SU-DHL-6 (cell line): ENCODE measurements at regions not wholly inside any gene's neighbourhood (a gene's known extent, or its start where the extent isn't known, plus 50 kb on each side); places are given as distances from the start of the nearest gene placed in this dataset.

Experiments
- H2AFZ ChIP-seq: fragments of 200-600 bp; sonication (generic); 2 replicates; pipeline ENCODE4 v1.6.1; 2014; ENCODE audit warnings: low read depth, mild to moderate bottlenecking, moderate library complexity, mixed read lengths, antibody characterized with exemption, low read length; ENCODE audit not compliant: severe bottlenecking
- H3F3A ChIP-seq: fragments of 200-600 bp; shearing (Covaris generic); 2 replicates; pipeline ENCODE4 v1.6.0; 2016; ENCODE audit warnings: antibody characterized with exemption, mild to moderate bottlenecking; ENCODE audit not compliant: insufficient read depth
- H3K27ac ChIP-seq: fragments of 200-600 bp; sonication (generic); 2 replicates; pipeline ENCODE4 v1.5.1; 2016; ENCODE audit warnings: low read depth, mild to moderate bottlenecking, low read length, moderate library complexity, mixed read lengths
- H3K27me3 ChIP-seq: fragments of 200-600 bp; sonication (generic), shearing (Covaris generic); 2 replicates; pipeline ENCODE4 v1.6.0; 2014; ENCODE audit warnings: mild to moderate bottlenecking, low read length
- H3K36me3 ChIP-seq: fragments of 200-600 bp; sonication (generic); 2 replicates; pipeline ENCODE4 v1.6.1; 2014; ENCODE audit warnings: mild to moderate bottlenecking, low read length, mixed read lengths
- H3K4me2 ChIP-seq: fragments of 300-600, 200-600 bp; shearing (Covaris generic), sonication (generic); 2 replicates; pipeline ENCODE4 v1.6.0; 2014; ENCODE audit warnings: low read length, low read depth, mild to moderate bottlenecking; ENCODE audit not compliant: poor library complexity, severe bottlenecking
- H3K4me3 ChIP-seq: fragments of 200-600 bp; sonication (generic); 2 replicates; pipeline ENCODE4 v1.5.1; 2014; ENCODE audit warnings: antibody characterized with exemption, low read length, mild to moderate bottlenecking, mixed read lengths; ENCODE audit not compliant: insufficient read depth, poor library complexity, severe bottlenecking
- H3K79me2 ChIP-seq: fragments of 200-600 bp; sonication (generic); 2 replicates; pipeline ENCODE4 v1.6.1; 2014; ENCODE audit warnings: mild to moderate bottlenecking, low read length, moderate library complexity; ENCODE audit not compliant: insufficient read depth
- H3K9ac ChIP-seq: fragments of 200-600 bp; sonication (generic); 2 replicates; pipeline ENCODE4 v1.7.0; 2014; ENCODE audit warnings: mild to moderate bottlenecking, low read length
- H3K9me2 ChIP-seq: fragments of 200-600 bp; sonication (generic); replicated peaks from 2 replicates; pipeline ENCODE4 v1.6.1; 2014; ENCODE audit warnings: low read length; ENCODE audit not compliant: insufficient read depth
- H3K9me3 ChIP-seq: fragments of 200-600 bp; sonication (generic); 2 replicates; pipeline ENCODE4 v1.6.1; 2014; ENCODE audit warnings: low read length, mixed read lengths; ENCODE audit not compliant: insufficient read depth
- H4K20me1 ChIP-seq: fragments of 200-600 bp; sonication (generic); 2 replicates; pipeline ENCODE4 v1.6.1; 2014; ENCODE audit warnings: low read depth, mild to moderate bottlenecking, antibody characterized with exemption, low read length, moderate library complexity, mixed read lengths
- CTCF ChIP-seq: fragments of 200-600 bp; sonication (generic); IDR thresholded peaks from one replicate; pipeline ENCODE4 v1.5.1; 2017; ENCODE audit warnings: antibody characterized with exemption, mild to moderate bottlenecking, low read length, moderate library complexity; ENCODE audit not compliant: insufficient read depth, poor library complexity, severe bottlenecking
- EZH2phosphoT487 ChIP-seq: fragments of 200-600 bp; sonication (generic), shearing (Covaris generic); conservative IDR thresholded peaks from 2 replicates; pipeline ENCODE4 v1.6.1; 2018; ENCODE audit warnings: mild to moderate bottlenecking, antibody characterized with exemption, low read length, moderate library complexity, mixed read lengths

GRCh38 chr2:18856765-18857164, 267.4 kb upstream of the NT5C1B start:
- Histone ChIP-seq H4K20me1 (no peaks in the 10 kb centered on the region), H3F3A (no peaks in the 10 kb centered on the region), H3K9me3 (no peaks in the 10 kb centered on the region), H3K27ac (no peak overlapping the region), H3K9ac (no peak overlapping the region), H3K79me2 (no peaks in the 10 kb centered on the region), H3K36me3 (no peaks in the 10 kb centered on the region), H3K4me3 (no peak overlapping the region), H3K27me3 (no peaks in the 10 kb centered on the region), H3K4me2 (no peak overlapping the region), H3K9me2 (no peaks in the 10 kb centered on the region), H2AFZ (no peak overlapping the region)
- TF ChIP-seq EZH2phosphoT487 (no peak), CTCF (no peak)

GRCh38 chr2:18855027-18855426, 265.7 kb upstream of the NT5C1B start:
- H3K27me3 ChIP-seq, result no peaks in the 10 kb centered on the region

GRCh38 chr2:18849841-18850578, 260.6 kb upstream of the NT5C1B start:
- H3F3A ChIP-seq, result no peaks in the 10 kb centered on the region
- TF ChIP-seq CTCF (no peak), EZH2phosphoT487 (no peak)
- H3K4me3 ChIP-seq, result no peak overlapping the region
- no peak overlapping the region for H3K9ac ChIP-seq
- no peaks in the 10 kb centered on the region for H3K9me2 ChIP-seq
- no peaks in the 10 kb centered on the region for H3K27me3 ChIP-seq
- no peaks in the 10 kb centered on the region for H3K9me3 ChIP-seq
- H3K4me2 ChIP-seq, result no peak overlapping the region
- no peaks in the 10 kb centered on the region for H3K36me3 ChIP-seq
- H2AFZ ChIP-seq, result no peak overlapping the region
- H3K79me2 ChIP-seq, result no peaks in the 10 kb centered on the region
- H4K20me1 ChIP-seq, result no peaks in the 10 kb centered on the region
- no peak overlapping the region for H3K27ac ChIP-seq

More at GRCh38 chr2:18855027-18855426, 265.7 kb upstream of the NT5C1B start:
- Histone ChIP-seq H3K9me2 (no peaks in the 10 kb centered on the region), H3K36me3 (no peaks in the 10 kb centered on the region), H3K4me2 (no peak overlapping the region), H3K9ac (no peak overlapping the region), H4K20me1 (no peaks in the 10 kb centered on the region), H2AFZ (no peak overlapping the region), H3K79me2 (no peaks in the 10 kb centered on the region), H3F3A (no peaks in the 10 kb centered on the region), H3K4me3 (no peak overlapping the region), H3K9me3 (no peaks in the 10 kb centered on the region), H3K27ac (no peak overlapping the region)
- TF ChIP-seq CTCF (no peak), EZH2phosphoT487 (no peak)
